ENCODE measurements at regions not wholly inside any gene's neighbourhood (a gene's known extent, or its start where the extent isn't known, plus 50 kb on each side); places are given as distances from the start of the nearest gene placed in this dataset.
A peak's percentile ranks its signal among the peaks of the same experiment; 100 is the strongest.
"Not testable (repeated sequence)": the region's sequence is repeated elsewhere in the genome, so short reads cannot be mapped to it uniquely, and the experiment has no call there.

- DNase-seq, result no peak
Measured at GRCh38 chr2:43068631-43069517, 157.5 kb downstream of the ZFP36L2 start.

- no peak for DNase-seq
Measured at GRCh38 chr2:43068041-43068533, 158.3 kb downstream of the ZFP36L2 start.

GRCh38 chr2:43067254-43068040, 159.0 kb downstream of the ZFP36L2 start:
- DNase-seq, result no peak

GRCh38 chr2:43066541-43067253, 159.7 kb downstream of the ZFP36L2 start:
- DNase-seq, result not testable (repeated sequence)

GRCh38 chr2:43065871-43066270, 160.5 kb downstream of the ZFP36L2 start:
- no peak for DNase-seq

- no peak for DNase-seq
Measured at GRCh38 chr2:43065036-43065435, 161.4 kb downstream of the ZFP36L2 start.

- not testable (repeated sequence) for DNase-seq
Measured at GRCh38 chr2:43063096-43063495, 163.3 kb downstream of the ZFP36L2 start.

- no peak for DNase-seq
Measured at GRCh38 chr2:43062058-43062457, 164.3 kb downstream of the ZFP36L2 start.

- DNase-seq, result no peak
Measured at GRCh38 chr2:43060390-43061016, 165.9 kb downstream of the ZFP36L2 start.

GRCh38 chr2:43059183-43059897, 167.1 kb downstream of the ZFP36L2 start:
- peak in 4 of 5 donors; percentile 28 to 83 (median 32) for DNase-seq

- no peak for DNase-seq
Measured at GRCh38 chr2:43058726-43059110, 167.7 kb downstream of the ZFP36L2 start.

- DNase-seq, result no peak
Measured at GRCh38 chr2:43057742-43058725, 168.4 kb downstream of the ZFP36L2 start.

GRCh38 chr2:43057026-43057741, 169.2 kb downstream of the ZFP36L2 start:
- DNase-seq, result no peak

- DNase-seq, result no peak
Measured at GRCh38 chr2:43055985-43056384, 170.4 kb downstream of the ZFP36L2 start.

GRCh38 chr2:43055086-43055912, 171.1 kb downstream of the ZFP36L2 start:
- DNase-seq, result no peak

- no peak for DNase-seq
Measured at GRCh38 chr2:43054367-43054766, 172.0 kb downstream of the ZFP36L2 start.

GRCh38 chr2:43052944-43053306, 173.5 kb downstream of the ZFP36L2 start:
- no peak for DNase-seq

GRCh38 chr2:43052204-43052943, 174.0 kb downstream of the ZFP36L2 start:
- DNase-seq, result no peak
